ENCODE measurements at regions not wholly inside any gene's neighbourhood (a gene's known extent, or its start where the extent isn't known, plus 50 kb on each side); places are given as distances from the start of the nearest gene placed in this dataset.

- DNase-seq, result peak; percentile 68
- Histone ChIP-seq H3K36me3 (replicated peaks; ENCODE audit: control insufficient read depth, insufficient read depth, low read length) (no peaks in the 10 kb centered on the region), H3K4me3 (ENCODE audit: insufficient read depth, low read depth, low read length) (no peak overlapping the region), H3K27me3 (ENCODE audit: control insufficient read depth, insufficient read depth, low read length) (no peaks in the 10 kb centered on the region)
Measured at GRCh38 chr18:72692086-72692485, 147.9 kb upstream of the CBLN2 start.

GRCh38 chr18:72687736-72688135, 143.6 kb upstream of the CBLN2 start:
- Histone ChIP-seq H3K36me3 (replicated peaks; ENCODE audit: control insufficient read depth, insufficient read depth, low read length) (no peaks in the 10 kb centered on the region), H3K4me3 (ENCODE audit: insufficient read depth, low read depth, low read length) (no peak overlapping the region), H3K27me3 (ENCODE audit: control insufficient read depth, insufficient read depth, low read length) (no peaks in the 10 kb centered on the region)
- no peak for DNase-seq

GRCh38 chr18:72675394-72675793, 131.3 kb upstream of the CBLN2 start:
- no peaks in the 10 kb centered on the region; the same call in 1 of the 2 replicates for H3K27me3 ChIP-seq (ENCODE audit: control insufficient read depth, insufficient read depth, low read length)
- no peak overlapping the region for H3K4me3 ChIP-seq (ENCODE audit: insufficient read depth, low read depth, low read length)
- no peaks in the 10 kb centered on the region for H3K36me3 ChIP-seq (replicated peaks; ENCODE audit: control insufficient read depth, insufficient read depth, low read length)
- no peak for DNase-seq

- Histone ChIP-seq H3K36me3 (replicated peaks; ENCODE audit: control insufficient read depth, insufficient read depth, low read length) (no peaks in the 10 kb centered on the region), H3K4me3 (ENCODE audit: insufficient read depth, low read depth, low read length) (no peak overlapping the region), H3K27me3 (ENCODE audit: control insufficient read depth, insufficient read depth, low read length) (no peaks in the 10 kb centered on the region; the same call in 1 of the 2 replicates)
- no peak for DNase-seq
Measured at GRCh38 chr18:72674710-72675109, 130.6 kb upstream of the CBLN2 start.

- Histone ChIP-seq H3K27me3 (ENCODE audit: control insufficient read depth, insufficient read depth, low read length) (no peaks in the 10 kb centered on the region), H3K4me3 (ENCODE audit: insufficient read depth, low read depth, low read length) (no peak overlapping the region), H3K36me3 (replicated peaks; ENCODE audit: control insufficient read depth, insufficient read depth, low read length) (no peaks in the 10 kb centered on the region)
- DNase-seq, result no peak
Measured at GRCh38 chr18:72673242-72673641, 129.1 kb upstream of the CBLN2 start.

GRCh38 chr18:72672364-72673184, 128.4 kb upstream of the CBLN2 start:
- DNase-seq, result peak; percentile 62
- Histone ChIP-seq H3K27me3 (ENCODE audit: control insufficient read depth, insufficient read depth, low read length) (no peaks in the 10 kb centered on the region), H3K4me3 (ENCODE audit: insufficient read depth, low read depth, low read length) (no peak overlapping the region), H3K36me3 (replicated peaks; ENCODE audit: control insufficient read depth, insufficient read depth, low read length) (no peaks in the 10 kb centered on the region)

GRCh38 chr18:72667932-72668331, 123.8 kb upstream of the CBLN2 start:
- H3K27me3 ChIP-seq (ENCODE audit: control insufficient read depth, insufficient read depth, low read length), result no peaks in the 10 kb centered on the region
- no peaks in the 10 kb centered on the region for H3K36me3 ChIP-seq (replicated peaks; ENCODE audit: control insufficient read depth, insufficient read depth, low read length)
- no peak for DNase-seq
- no peak overlapping the region for H3K4me3 ChIP-seq (ENCODE audit: insufficient read depth, low read depth, low read length)

GRCh38 chr18:72652990-72653593, 109.0 kb upstream of the CBLN2 start:
- Histone ChIP-seq H3K27me3 (ENCODE audit: control insufficient read depth, insufficient read depth, low read length) (no peaks in the 10 kb centered on the region), H3K36me3 (replicated peaks; ENCODE audit: control insufficient read depth, insufficient read depth, low read length) (no peaks in the 10 kb centered on the region), H3K4me3 (ENCODE audit: insufficient read depth, low read depth, low read length) (no peak overlapping the region)
- peak; percentile 55 for DNase-seq

GRCh38 chr18:72651033-72651432, 106.9 kb upstream of the CBLN2 start:
- Histone ChIP-seq H3K36me3 (replicated peaks; ENCODE audit: control insufficient read depth, insufficient read depth, low read length) (no peaks in the 10 kb centered on the region), H3K4me3 (ENCODE audit: insufficient read depth, low read depth, low read length) (no peak overlapping the region), H3K27me3 (ENCODE audit: control insufficient read depth, insufficient read depth, low read length) (no peaks in the 10 kb centered on the region)
- peak; percentile 22 for DNase-seq

GRCh38 chr18:72648481-72648960, 104.4 kb upstream of the CBLN2 start:
- Histone ChIP-seq H3K36me3 (replicated peaks; ENCODE audit: control insufficient read depth, insufficient read depth, low read length) (no peaks in the 10 kb centered on the region), H3K27me3 (ENCODE audit: control insufficient read depth, insufficient read depth, low read length) (no peaks in the 10 kb centered on the region), H3K4me3 (ENCODE audit: insufficient read depth, low read depth, low read length) (no peak overlapping the region)
- DNase-seq, result no peak

GRCh38 chr18:72648079-72648478, 103.9 kb upstream of the CBLN2 start:
- H3K36me3 ChIP-seq (replicated peaks; ENCODE audit: control insufficient read depth, insufficient read depth, low read length), result no peaks in the 10 kb centered on the region
- no peaks in the 10 kb centered on the region for H3K27me3 ChIP-seq (ENCODE audit: control insufficient read depth, insufficient read depth, low read length)
- H3K4me3 ChIP-seq (ENCODE audit: insufficient read depth, low read depth, low read length), result no peak overlapping the region
- DNase-seq, result no peak

GRCh38 chr18:72640557-72640956, 96.4 kb upstream of the CBLN2 start:
- H3K4me3 ChIP-seq (ENCODE audit: insufficient read depth, low read depth, low read length), result no peak overlapping the region
- DNase-seq, result no peak
- H3K36me3 ChIP-seq (replicated peaks; ENCODE audit: control insufficient read depth, insufficient read depth, low read length), result no peaks in the 10 kb centered on the region
- H3K27me3 ChIP-seq (ENCODE audit: control insufficient read depth, insufficient read depth, low read length), result no peaks in the 10 kb centered on the region

GRCh38 chr18:72638376-72638775, 94.2 kb upstream of the CBLN2 start:
- Histone ChIP-seq H3K27me3 (ENCODE audit: control insufficient read depth, insufficient read depth, low read length) (no peaks in the 10 kb centered on the region), H3K4me3 (ENCODE audit: insufficient read depth, low read depth, low read length) (no peak overlapping the region), H3K36me3 (replicated peaks; ENCODE audit: control insufficient read depth, insufficient read depth, low read length) (no peaks in the 10 kb centered on the region)
- DNase-seq, result no peak

GRCh38 chr18:72637721-72638120, 93.6 kb upstream of the CBLN2 start:
- Histone ChIP-seq H3K27me3 (ENCODE audit: control insufficient read depth, insufficient read depth, low read length) (no peaks in the 10 kb centered on the region), H3K36me3 (replicated peaks; ENCODE audit: control insufficient read depth, insufficient read depth, low read length) (no peaks in the 10 kb centered on the region), H3K4me3 (ENCODE audit: insufficient read depth, low read depth, low read length) (no peak overlapping the region)
- DNase-seq, result no peak

- no peak for DNase-seq
- no peak overlapping the region for H3K4me3 ChIP-seq (ENCODE audit: insufficient read depth, low read depth, low read length)
- no peaks in the 10 kb centered on the region for H3K27me3 ChIP-seq (ENCODE audit: control insufficient read depth, insufficient read depth, low read length)
- no peaks in the 10 kb centered on the region for H3K36me3 ChIP-seq (replicated peaks; ENCODE audit: control insufficient read depth, insufficient read depth, low read length)
Measured at GRCh38 chr18:72637299-72637698, 93.2 kb upstream of the CBLN2 start.
